Body of pancreas (tissue), 4 donors: ENCODE measurements at regions not wholly inside any gene's neighbourhood (a gene's known extent, or its start where the extent isn't known, plus 50 kb on each side); places are given as distances from the start of the nearest gene placed in this dataset.

ENCODE experiments used
- CTCF ChIP-seq, 7 experiments: fragments of 450-650 bp in 4 of 7; fragments of 200-600 bp in 3 of 7; sonication (generic) in 3 of 7; IDR thresholded peaks; one replicate each; pipeline ENCODE4 v1.5.1; 2016 to 2019; ENCODE audit warnings: antibody characterized with exemption in 7 of 7
- POLR2A ChIP-seq, 3 donors: fragments of 450-650 bp; IDR thresholded peaks; one replicate each; pipeline ENCODE4 v1.6.1; 2016; ENCODE audit warnings: antibody characterized with exemption in 3 of 3, mild to moderate bottlenecking in 2 of 3

GRCh38 chr2:204356151-204356641 is 189.1 kb upstream of the PARD3B start:
- TF ChIP-seq POLR2A (IDR thresholded peaks at IDR 0.05) (no peak), CTCF (IDR thresholded peaks at IDR 0.05) (no peak)
